Activated T-helper 2 cell treated with anti-CD3 and anti-CD28 coated beads, Interferon-gamma antibody, Interleukin-2, Interleukin-4, amounts not matched to agents 10 μg/mL and 5 μg/mL and 100 μg/mL, durations not matched to agents 14 hours and 24 hours and 36 hours (primary cell): ENCODE measurements at regions not wholly inside any gene's neighbourhood (a gene's known extent, or its start where the extent isn't known, plus 50 kb on each side); places are given as distances from the start of the nearest gene placed in this dataset.

Experiments used
- DNase-seq: peaks from one replicate; pipeline ENCODE4 v3.0.0; 2021; ENCODE audit warnings: low spot score
- H3K27ac Mint-ChIP-seq: one replicate; pipeline ENCODE4 v1.8.0; 2021; ENCODE audit warnings: mixed read lengths
- H3K27me3 Mint-ChIP-seq: one replicate; pipeline ENCODE4 v1.8.0; 2021; ENCODE audit warnings: low read depth, mixed read lengths
- H3K36me3 Mint-ChIP-seq: one replicate; pipeline ENCODE4 v1.8.0; 2021; ENCODE audit warnings: low read depth, mixed read lengths
- H3K4me1 Mint-ChIP-seq: one replicate; pipeline ENCODE4 v1.8.0; 2021; ENCODE audit warnings: low read depth, mixed read lengths
- H3K4me3 Mint-ChIP-seq: one replicate; pipeline ENCODE4 v1.8.0; 2021; ENCODE audit warnings: low read depth, mild to moderate bottlenecking, moderate library complexity, mixed read lengths
- H3K9me3 Mint-ChIP-seq: one replicate; pipeline ENCODE4 v1.8.0; 2021; ENCODE audit warnings: mixed read lengths
- intact Hi-C: fragments of 100-400 bp; cut with micrococcal nuclease; formaldehyde crosslinking; loops from one replicate; pipeline ENCODE4 v1.15.1; 2023

- H3K36me3 Mint-ChIP-seq, result no peaks in the 10 kb centered on the region
- intact Hi-C loops, result no loop called here
- no peak overlapping the region for H3K27ac Mint-ChIP-seq
- no peaks in the 10 kb centered on the region for H3K4me1 Mint-ChIP-seq
- DNase-seq, result no peak
- no peak overlapping the region for H3K4me3 Mint-ChIP-seq
- no peaks in the 10 kb centered on the region for H3K27me3 Mint-ChIP-seq
- no peaks in the 10 kb centered on the region for H3K9me3 Mint-ChIP-seq
Observed at GRCh38 chr7:19377611-19378344, 232.6 kb upstream of the FERD3L start.

GRCh38 chr7:19376538-19376937 is 231.3 kb upstream of the FERD3L start:
- no peak overlapping the region for H3K4me3 Mint-ChIP-seq
- no peaks in the 10 kb centered on the region for H3K36me3 Mint-ChIP-seq
- intact Hi-C loops, result no loop called here

GRCh38 chr7:19375976-19376375 is 230.8 kb upstream of the FERD3L start:
- no peak overlapping the region for H3K4me3 Mint-ChIP-seq
- no peaks in the 10 kb centered on the region for H3K36me3 Mint-ChIP-seq
- no peaks in the 10 kb centered on the region for H3K9me3 Mint-ChIP-seq
- intact Hi-C loops, result no loop called here
- no peak overlapping the region for H3K27ac Mint-ChIP-seq
- H3K27me3 Mint-ChIP-seq, result no peaks in the 10 kb centered on the region
- H3K4me1 Mint-ChIP-seq, result no peaks in the 10 kb centered on the region
- no peak for DNase-seq

More at GRCh38 chr7:19376538-19376937, 231.3 kb upstream of the FERD3L start:
- no peak overlapping the region for H3K27ac Mint-ChIP-seq
- no peak for DNase-seq
- no peaks in the 10 kb centered on the region for H3K4me1 Mint-ChIP-seq
- H3K9me3 Mint-ChIP-seq, result no peaks in the 10 kb centered on the region
- no peaks in the 10 kb centered on the region for H3K27me3 Mint-ChIP-seq

GRCh38 chr7:19373334-19373733 is 228.1 kb upstream of the FERD3L start:
- no peaks in the 10 kb centered on the region for H3K27me3 Mint-ChIP-seq
- no peaks in the 10 kb centered on the region for H3K4me1 Mint-ChIP-seq
- no peak for DNase-seq
- H3K27ac Mint-ChIP-seq, result no peak overlapping the region
- intact Hi-C loops, result no loop called here
- H3K9me3 Mint-ChIP-seq, result no peaks in the 10 kb centered on the region
- no peak overlapping the region for H3K4me3 Mint-ChIP-seq
- H3K36me3 Mint-ChIP-seq, result no peaks in the 10 kb centered on the region

- H3K36me3 Mint-ChIP-seq, result no peaks in the 10 kb centered on the region
- H3K9me3 Mint-ChIP-seq, result peaks cover 4% of the 10 kb centered on the region
- no peak overlapping the region for H3K4me3 Mint-ChIP-seq
- no peak for DNase-seq
- H3K27me3 Mint-ChIP-seq, result no peaks in the 10 kb centered on the region
- H3K4me1 Mint-ChIP-seq, result no peaks in the 10 kb centered on the region
- intact Hi-C loops, result no loop called here
- no peak overlapping the region for H3K27ac Mint-ChIP-seq
Observed at GRCh38 chr7:19369806-19370205, 224.6 kb upstream of the FERD3L start.

GRCh38 chr7:19369182-19369581 is 224.0 kb upstream of the FERD3L start:
- H3K4me3 Mint-ChIP-seq, result no peak overlapping the region
- H3K4me1 Mint-ChIP-seq, result no peaks in the 10 kb centered on the region
- no peaks in the 10 kb centered on the region for H3K36me3 Mint-ChIP-seq
- no peak overlapping the region for H3K27ac Mint-ChIP-seq
- intact Hi-C loops, result no loop called here
- H3K9me3 Mint-ChIP-seq, result peaks cover 4% of the 10 kb centered on the region
- no peak for DNase-seq
- no peaks in the 10 kb centered on the region for H3K27me3 Mint-ChIP-seq

GRCh38 chr7:19368491-19368925 is 223.3 kb upstream of the FERD3L start:
- H3K27me3 Mint-ChIP-seq, result no peaks in the 10 kb centered on the region
- intact Hi-C loops, result no loop called here
- no peaks in the 10 kb centered on the region for H3K4me1 Mint-ChIP-seq
- H3K36me3 Mint-ChIP-seq, result no peaks in the 10 kb centered on the region
- no peak overlapping the region for H3K4me3 Mint-ChIP-seq
- DNase-seq, result no peak
- peaks cover 4% of the 10 kb centered on the region for H3K9me3 Mint-ChIP-seq
- no peak overlapping the region for H3K27ac Mint-ChIP-seq

- intact Hi-C loops, result no loop called here
- H3K4me3 Mint-ChIP-seq, result no peak overlapping the region
Observed at GRCh38 chr7:19364950-19365349, 219.7 kb upstream of the FERD3L start.

GRCh38 chr7:19362099-19362498 is 216.9 kb upstream of the FERD3L start:
- Mint-ChIP-seq H3K4me1 (no peaks in the 10 kb centered on the region), H3K36me3 (no peaks in the 10 kb centered on the region), H3K9me3 (peaks cover 10% of the 10 kb centered on the region), H3K27me3 (no peaks in the 10 kb centered on the region), H3K4me3 (no peak overlapping the region), H3K27ac (no peak overlapping the region)
- no peak for DNase-seq
- intact Hi-C loops, result no loop called here

More at GRCh38 chr7:19364950-19365349, 219.7 kb upstream of the FERD3L start:
- H3K36me3 Mint-ChIP-seq, result no peaks in the 10 kb centered on the region
- no peak overlapping the region for H3K27ac Mint-ChIP-seq
- H3K27me3 Mint-ChIP-seq, result no peaks in the 10 kb centered on the region
- DNase-seq, result no peak
- H3K9me3 Mint-ChIP-seq, result peaks cover 8% of the 10 kb centered on the region
- H3K4me1 Mint-ChIP-seq, result no peaks in the 10 kb centered on the region

GRCh38 chr7:19353180-19353579 is 208.0 kb upstream of the FERD3L start:
- no peaks in the 10 kb centered on the region for H3K4me1 Mint-ChIP-seq
- intact Hi-C loops, result no loop called here
- H3K9me3 Mint-ChIP-seq, result peaks cover 8% of the 10 kb centered on the region
- H3K27ac Mint-ChIP-seq, result no peak overlapping the region
- H3K36me3 Mint-ChIP-seq, result no peaks in the 10 kb centered on the region
- no peaks in the 10 kb centered on the region for H3K27me3 Mint-ChIP-seq
- DNase-seq, result no peak
- no peak overlapping the region for H3K4me3 Mint-ChIP-seq

- Mint-ChIP-seq H3K27ac (no peak overlapping the region), H3K4me3 (no peak overlapping the region), H3K4me1 (no peaks in the 10 kb centered on the region), H3K27me3 (no peaks in the 10 kb centered on the region), H3K9me3 (peaks cover 8% of the 10 kb centered on the region), H3K36me3 (no peaks in the 10 kb centered on the region)
- intact Hi-C loops, result no loop called here
- no peak for DNase-seq
Observed at GRCh38 chr7:19352305-19352695, 207.1 kb upstream of the FERD3L start.

GRCh38 chr7:19351341-19352304 is 206.4 kb upstream of the FERD3L start:
- Mint-ChIP-seq H3K9me3 (peaks cover 3% of the 10 kb centered on the region), H3K27me3 (no peaks in the 10 kb centered on the region), H3K4me1 (no peaks in the 10 kb centered on the region), H3K4me3 (no peak overlapping the region), H3K27ac (no peak overlapping the region), H3K36me3 (no peaks in the 10 kb centered on the region)
- intact Hi-C loops, result no loop called here
- DNase-seq, result no peak

- H3K4me3 Mint-ChIP-seq, result no peak overlapping the region
- no peak overlapping the region for H3K27ac Mint-ChIP-seq
- DNase-seq, result no peak
- H3K9me3 Mint-ChIP-seq, result no peaks in the 10 kb centered on the region
- no peaks in the 10 kb centered on the region for H3K36me3 Mint-ChIP-seq
- intact Hi-C loops, result no loop called here
- H3K4me1 Mint-ChIP-seq, result no peaks in the 10 kb centered on the region
- H3K27me3 Mint-ChIP-seq, result no peaks in the 10 kb centered on the region
Observed at GRCh38 chr7:19339512-19339911, 194.3 kb upstream of the FERD3L start.
